ENCODE measurements at regions not wholly inside any gene's neighbourhood (a gene's known extent, or its start where the extent isn't known, plus 50 kb on each side); places are given as distances from the start of the nearest gene placed in this dataset.

DNA sequence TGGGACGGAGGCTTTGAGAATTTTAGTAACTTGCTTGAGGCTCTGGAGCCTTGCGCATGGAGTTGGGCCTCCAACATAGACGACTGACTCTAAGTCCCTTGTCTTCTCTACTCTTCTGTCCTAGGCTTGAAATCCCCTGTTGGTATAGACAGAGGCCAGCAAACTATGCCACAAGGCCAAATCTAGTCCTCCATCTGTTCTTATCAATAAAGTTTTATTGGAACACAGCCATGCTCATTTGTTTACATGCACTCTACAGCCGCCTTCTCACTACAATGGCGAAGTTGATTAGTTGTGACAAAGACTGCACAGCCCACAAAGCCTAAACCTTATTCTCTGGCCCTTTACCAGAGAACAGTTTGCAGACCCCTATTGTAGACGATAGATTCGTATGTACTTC, 174.1 kb upstream of the ZFP64 start:
- no peak for TF ChIP-seq CTCF (IDR thresholded peaks at IDR 0.05)
- no peak for TF ChIP-seq POLR2AphosphoS5 (IDR thresholded peaks at IDR 0.05)
- TF ChIP-seq POLR2A (IDR thresholded peaks at IDR 0.05): no peak

Data from prostate gland (tissue), 2 donors.